Natural killer cell (primary cell): ENCODE measurements at regions not wholly inside any gene's neighbourhood (a gene's known extent, or its start where the extent isn't known, plus 50 kb on each side); places are given as distances from the start of the nearest gene placed in this dataset.

ENCODE experiments used
- ATAC-seq, 3 donors: fragments of 150-1000 bp in 2 of 3; fragments of 200-7000 bp in 1 of 3; cut with Tn5 transposase; 1 replicate in 1 of 3; 2 replicates in 2 of 3; pipeline ENCODE4 v1.10.0; 2021; ENCODE audit warnings: mild to moderate bottlenecking in 2 of 3, moderate library complexity in 2 of 3
- DNase-seq, 2 donors: peaks; one replicate each; pipeline versions ENCODE4 v3.0.0 to v3.0.0-alpha.2; 2013 to 2021; ENCODE audit warnings: mixed read lengths in 1 of 2
- H3K27ac ChIP-seq: one replicate; pipeline ENCODE4 v1.5.1; 2013; ENCODE audit warnings: mild to moderate bottlenecking, low read length
- H3K27me3 ChIP-seq: one replicate; pipeline ENCODE4 v1.6.1; 2013; ENCODE audit warnings: low read length; ENCODE audit not compliant: control insufficient read depth, insufficient read depth
- H3K36me3 ChIP-seq: one replicate; pipeline ENCODE4 v1.6.1; 2013; ENCODE audit warnings: low read length; ENCODE audit not compliant: control insufficient read depth, insufficient read depth
- H3K4me1 ChIP-seq: one replicate; pipeline ENCODE4 v1.6.1; 2013; ENCODE audit warnings: low read length; ENCODE audit not compliant: control insufficient read depth, insufficient read depth
- H3K4me3 ChIP-seq: one replicate; pipeline ENCODE4 v1.5.1; 2013; ENCODE audit warnings: low read length
- H3K9me3 ChIP-seq: one replicate; pipeline ENCODE4 v1.6.1; 2013; ENCODE audit warnings: low read length; ENCODE audit not compliant: control insufficient read depth, insufficient read depth
- H3K27ac Mint-ChIP-seq, 2 donors: one replicate each; pipeline ENCODE4 v1.8.0; 2022; ENCODE audit warnings: mild to moderate bottlenecking in 2 of 2, mixed read lengths in 2 of 2, moderate library complexity in 1 of 2
- H3K27me3 Mint-ChIP-seq, 2 donors: one replicate each; pipeline ENCODE4 v1.8.0; 2022; ENCODE audit warnings: low read depth in 2 of 2, mixed read lengths in 2 of 2
- H3K36me3 Mint-ChIP-seq: one replicate; pipeline ENCODE4 v1.8.0; 2022; ENCODE audit warnings: mixed read lengths
- H3K4me1 Mint-ChIP-seq, 2 donors: one replicate each; pipeline ENCODE4 v1.8.0; 2022; ENCODE audit warnings: mixed read lengths in 2 of 2
- H3K4me3 Mint-ChIP-seq: one replicate; pipeline ENCODE4 v1.8.0; 2022; ENCODE audit warnings: mild to moderate bottlenecking, moderate library complexity, mixed read lengths
- H3K9me3 Mint-ChIP-seq, 2 donors: one replicate each; pipeline ENCODE4 v1.8.0; 2022; ENCODE audit warnings: mixed read lengths in 2 of 2
- CTCF ChIP-seq: fragments of 200-600 bp; IDR thresholded peaks from one replicate; pipeline ENCODE4 v1.8.0; 2022; ENCODE audit warnings: antibody characterized with exemption
- WGBS: methylation state at CpG from one replicate; pipeline ENCODE4 v1.1.7; 2013; ENCODE audit warnings: missing lambda C conversion rate; ENCODE audit not compliant: insufficient coverage; 5-methylcytosine and 5-hydroxymethylcytosine counted together
- intact Hi-C: fragments of 100-400 bp; cut with micrococcal nuclease; formaldehyde crosslinking; loops from one replicate; pipeline ENCODE4 v1.14.2; 2022

- Histone ChIP-seq H3K9me3 (no peaks in the 10 kb centered on the region), H3K27me3 (no peaks in the 10 kb centered on the region), H3K27ac (no peak overlapping the region), H3K36me3 (no peaks in the 10 kb centered on the region), H3K4me3 (no peak overlapping the region), H3K4me1 (no peaks in the 10 kb centered on the region)
- intact Hi-C loops, result no loop called here
- Mint-ChIP-seq H3K4me3 (no peak overlapping the region), H3K27ac (no peak overlapping the region), H3K27me3 (no peaks in the 10 kb centered on the region), H3K36me3 (no peaks in the 10 kb centered on the region), H3K9me3 (peaks cover 4 to 5% of the 10 kb centered on the region in 2 donors), H3K4me1 (no peaks in the 10 kb centered on the region)
- 86% methylated on average over 3 of the region's 3 CpGs for WGBS
- no peak for ATAC-seq
- no peak for TF ChIP-seq CTCF
- no peak for DNase-seq
These were observed 131.6 kb downstream of the CBLL2 start for GRCh38 chrX:22404297-22404696.

GRCh38 chrX:22406201-22406737, 133.6 kb downstream of the CBLL2 start:
- H3K4me1 Mint-ChIP-seq, result no peaks in the 10 kb centered on the region
- Histone ChIP-seq H3K4me3 (no peak overlapping the region), H3K36me3 (no peaks in the 10 kb centered on the region), H3K27ac (no peak overlapping the region), H3K9me3 (no peaks in the 10 kb centered on the region), H3K27me3 (no peaks in the 10 kb centered on the region), H3K4me1 (no peaks in the 10 kb centered on the region)
- intact Hi-C loops, result no loop called here
- H3K27me3 Mint-ChIP-seq, result no peaks in the 10 kb centered on the region
- no peak for TF ChIP-seq CTCF
- DNase-seq (no peak), ATAC-seq (no peak)
- peaks cover 4 to 5% of the 10 kb centered on the region in 2 donors for H3K9me3 Mint-ChIP-seq
- H3K4me3 Mint-ChIP-seq, result no peak overlapping the region
- 90% methylated on average over 5 of the region's 5 CpGs for WGBS
- no peaks in the 10 kb centered on the region for H3K36me3 Mint-ChIP-seq
- no peak overlapping the region for H3K27ac Mint-ChIP-seq

GRCh38 chrX:22409418-22409817, 136.7 kb downstream of the CBLL2 start:
- intact Hi-C loops, result no loop called here
- TF ChIP-seq CTCF, result no peak
- DNase-seq, result no peak
- Mint-ChIP-seq H3K9me3 (peaks cover 2 to 3% of the 10 kb centered on the region in 2 donors), H3K4me1 (no peaks in the 10 kb centered on the region), H3K27ac (no peak overlapping the region), H3K4me3 (no peak overlapping the region), H3K36me3 (no peaks in the 10 kb centered on the region), H3K27me3 (no peaks in the 10 kb centered on the region)
- no peak overlapping the region for H3K27ac ChIP-seq
- H3K9me3 ChIP-seq, result no peaks in the 10 kb centered on the region
- no peaks in the 10 kb centered on the region for H3K27me3 ChIP-seq
- no peak overlapping the region for H3K4me3 ChIP-seq
- ATAC-seq, result no peak
- no peaks in the 10 kb centered on the region for H3K4me1 ChIP-seq
- H3K36me3 ChIP-seq, result no peaks in the 10 kb centered on the region
- WGBS, result no CpG with 5 or more reads among the region's 1 CpG
